ENCODE measurements at regions not wholly inside any gene's neighbourhood (a gene's known extent, or its start where the extent isn't known, plus 50 kb on each side); places are given as distances from the start of the nearest gene placed in this dataset.

DNA sequence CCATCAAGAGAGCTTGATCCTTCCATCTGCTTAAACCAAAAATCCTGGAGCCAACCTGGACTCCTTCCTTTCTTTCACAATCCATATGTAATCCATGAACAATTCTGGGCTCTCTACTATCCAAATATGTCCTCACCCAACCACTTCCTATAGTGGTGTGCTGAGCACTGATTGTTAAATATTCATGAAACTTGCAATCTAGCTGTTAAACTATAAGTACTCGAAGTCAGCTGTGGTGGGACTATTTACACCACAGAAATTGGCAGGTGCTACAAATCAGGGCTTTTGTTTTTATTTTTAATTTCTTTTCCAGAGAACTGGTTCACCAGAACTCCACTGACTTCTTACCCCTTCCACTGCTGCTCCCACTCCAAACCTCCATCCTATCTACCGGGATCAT lies 57.2 kb upstream of the KCND3 start:
- TF ChIP-seq CTCF (IDR thresholded peaks at IDR 0.05 in 4 of 5, conservative IDR thresholded peaks at IDR 0.05 in 1 of 5) (no peak), POLR2A (IDR thresholded peaks at IDR 0.05) (no peak)
